GM19324 (cell line): ENCODE measurements at regions not wholly inside any gene's neighbourhood (a gene's known extent, or its start where the extent isn't known, plus 50 kb on each side); places are given as distances from the start of the nearest gene placed in this dataset.

Experiments
- ATAC-seq: cut with Tn5 transposase; IDR thresholded peaks from one replicate; pipeline ENCODE4 v1.9.1; 2021; ENCODE audit warnings: mild to moderate bottlenecking, moderate library complexity; ENCODE audit not compliant: unreplicated experiment, low FRiP score

- ATAC-seq: no peak
These were observed 797.7 kb upstream of the MAN1A1 start for GRCh38 chr6:120147071-120147871.

GRCh38 chr6:120141601-120142000 is 792.0 kb upstream of the MAN1A1 start:
- no peak for ATAC-seq

- ATAC-seq: no peak
These were observed 787.9 kb upstream of the MAN1A1 start for GRCh38 chr6:120137492-120137891.

- ATAC-seq: no peak
These were observed 779.7 kb upstream of the MAN1A1 start for GRCh38 chr6:120129228-120129627.

- no peak for ATAC-seq
These were observed 772.8 kb upstream of the MAN1A1 start for GRCh38 chr6:120122401-120122800.

GRCh38 chr6:120116343-120116742 is 766.8 kb upstream of the MAN1A1 start:
- ATAC-seq: no peak

GRCh38 chr6:120112980-120113379 is 763.4 kb upstream of the MAN1A1 start:
- ATAC-seq: no peak

GRCh38 chr6:120111001-120111400 is 761.4 kb upstream of the MAN1A1 start:
- ATAC-seq: no peak

GRCh38 chr6:120108061-120108795 is 758.7 kb upstream of the MAN1A1 start:
- ATAC-seq: no peak

GRCh38 chr6:120103618-120104017 is 754.1 kb upstream of the MAN1A1 start:
- ATAC-seq: no peak

GRCh38 chr6:120096696-120097260 is 747.2 kb upstream of the MAN1A1 start:
- no peak for ATAC-seq

GRCh38 chr6:120083186-120083585 is 733.6 kb upstream of the MAN1A1 start:
- ATAC-seq: no peak

GRCh38 chr6:120077489-120077888 is 727.9 kb upstream of the MAN1A1 start:
- ATAC-seq: no peak

- ATAC-seq: no peak
These were observed 708.8 kb upstream of the MAN1A1 start for GRCh38 chr6:120058410-120058809.

- ATAC-seq: peak; percentile 71
These were observed 706.5 kb upstream of the MAN1A1 start for GRCh38 chr6:120056085-120056484.

GRCh38 chr6:120055071-120055470 is 705.5 kb upstream of the MAN1A1 start:
- ATAC-seq: no peak

GRCh38 chr6:120039664-120040063 is 690.1 kb upstream of the MAN1A1 start:
- no peak for ATAC-seq

GRCh38 chr6:120031837-120032236 is 682.3 kb upstream of the MAN1A1 start:
- no peak for ATAC-seq

- ATAC-seq: no peak
These were observed 677.2 kb upstream of the MAN1A1 start for GRCh38 chr6:120026791-120027190.

GRCh38 chr6:120010075-120010474 is 660.5 kb upstream of the MAN1A1 start:
- ATAC-seq: no peak

GRCh38 chr6:120005292-120005976 is 655.9 kb upstream of the MAN1A1 start:
- ATAC-seq: no peak
